ENCODE measurements at regions not wholly inside any gene's neighbourhood (a gene's known extent, or its start where the extent isn't known, plus 50 kb on each side); places are given as distances from the start of the nearest gene placed in this dataset.

GRCh38 chr17:77887110-77887463 lies 71.4 kb upstream of the TNRC6C start:
- TF ChIP-seq EZH2phosphoT487 (IDR thresholded peaks at IDR 0.05; ENCODE audit: borderline replicate concordance, low read length) (no peak), CTCF (IDR thresholded peaks at IDR 0.05; ENCODE audit: low read depth, low read length, poor library complexity, severe bottlenecking) (no peak)
